Panc1 (cell line): ENCODE measurements at regions not wholly inside any gene's neighbourhood (a gene's known extent, or its start where the extent isn't known, plus 50 kb on each side); places are given as distances from the start of the nearest gene placed in this dataset.

Source experiments
- POLR2AphosphoS5 ChIP-seq: IDR thresholded peaks from 2 replicates; pipeline ENCODE4 v1.6.1; 2012; ENCODE audit warnings: mild to moderate bottlenecking, low read depth, low read length, moderate library complexity
- SIN3A ChIP-seq: IDR thresholded peaks from 2 replicates; pipeline ENCODE4 v1.6.1; 2012; ENCODE audit warnings: low read depth, mild to moderate bottlenecking, low read length, moderate library complexity, borderline replicate concordance; ENCODE audit not compliant: insufficient read depth
- TCF7L2 ChIP-seq: IDR thresholded peaks from 2 replicates; pipeline ENCODE4 v1.6.1; 2011; ENCODE audit warnings: mild to moderate bottlenecking, low read depth, low read length, inconsistent platforms
- TF ChIP-seq, protein P1 (sequence below): fragments of 450-650 bp; IDR thresholded peaks from 2 replicates; pipeline ENCODE4 v1.5.1; 2017; ENCODE audit warnings: mild to moderate bottlenecking
- TF ChIP-seq, protein P2 (sequence below), 2 experiments: IDR thresholded peaks; 2 replicates each; pipeline ENCODE4 v1.6.1; 2011 to 2012; ENCODE audit warnings: low read depth in 2 of 2, control low read depth in 1 of 2, low read length in 1 of 2, mild to moderate bottlenecking in 1 of 2, moderate library complexity in 1 of 2; ENCODE audit not compliant: insufficient read depth in 1 of 2

- TF ChIP-seq, protein P1, sequence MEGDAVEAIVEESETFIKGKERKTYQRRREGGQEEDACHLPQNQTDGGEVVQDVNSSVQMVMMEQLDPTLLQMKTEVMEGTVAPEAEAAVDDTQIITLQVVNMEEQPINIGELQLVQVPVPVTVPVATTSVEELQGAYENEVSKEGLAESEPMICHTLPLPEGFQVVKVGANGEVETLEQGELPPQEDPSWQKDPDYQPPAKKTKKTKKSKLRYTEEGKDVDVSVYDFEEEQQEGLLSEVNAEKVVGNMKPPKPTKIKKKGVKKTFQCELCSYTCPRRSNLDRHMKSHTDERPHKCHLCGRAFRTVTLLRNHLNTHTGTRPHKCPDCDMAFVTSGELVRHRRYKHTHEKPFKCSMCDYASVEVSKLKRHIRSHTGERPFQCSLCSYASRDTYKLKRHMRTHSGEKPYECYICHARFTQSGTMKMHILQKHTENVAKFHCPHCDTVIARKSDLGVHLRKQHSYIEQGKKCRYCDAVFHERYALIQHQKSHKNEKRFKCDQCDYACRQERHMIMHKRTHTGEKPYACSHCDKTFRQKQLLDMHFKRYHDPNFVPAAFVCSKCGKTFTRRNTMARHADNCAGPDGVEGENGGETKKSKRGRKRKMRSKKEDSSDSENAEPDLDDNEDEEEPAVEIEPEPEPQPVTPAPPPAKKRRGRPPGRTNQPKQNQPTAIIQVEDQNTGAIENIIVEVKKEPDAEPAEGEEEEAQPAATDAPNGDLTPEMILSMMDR: no peak
- TF ChIP-seq POLR2AphosphoS5: no peak
- no peak for TF ChIP-seq SIN3A
- TF ChIP-seq, protein P2, sequence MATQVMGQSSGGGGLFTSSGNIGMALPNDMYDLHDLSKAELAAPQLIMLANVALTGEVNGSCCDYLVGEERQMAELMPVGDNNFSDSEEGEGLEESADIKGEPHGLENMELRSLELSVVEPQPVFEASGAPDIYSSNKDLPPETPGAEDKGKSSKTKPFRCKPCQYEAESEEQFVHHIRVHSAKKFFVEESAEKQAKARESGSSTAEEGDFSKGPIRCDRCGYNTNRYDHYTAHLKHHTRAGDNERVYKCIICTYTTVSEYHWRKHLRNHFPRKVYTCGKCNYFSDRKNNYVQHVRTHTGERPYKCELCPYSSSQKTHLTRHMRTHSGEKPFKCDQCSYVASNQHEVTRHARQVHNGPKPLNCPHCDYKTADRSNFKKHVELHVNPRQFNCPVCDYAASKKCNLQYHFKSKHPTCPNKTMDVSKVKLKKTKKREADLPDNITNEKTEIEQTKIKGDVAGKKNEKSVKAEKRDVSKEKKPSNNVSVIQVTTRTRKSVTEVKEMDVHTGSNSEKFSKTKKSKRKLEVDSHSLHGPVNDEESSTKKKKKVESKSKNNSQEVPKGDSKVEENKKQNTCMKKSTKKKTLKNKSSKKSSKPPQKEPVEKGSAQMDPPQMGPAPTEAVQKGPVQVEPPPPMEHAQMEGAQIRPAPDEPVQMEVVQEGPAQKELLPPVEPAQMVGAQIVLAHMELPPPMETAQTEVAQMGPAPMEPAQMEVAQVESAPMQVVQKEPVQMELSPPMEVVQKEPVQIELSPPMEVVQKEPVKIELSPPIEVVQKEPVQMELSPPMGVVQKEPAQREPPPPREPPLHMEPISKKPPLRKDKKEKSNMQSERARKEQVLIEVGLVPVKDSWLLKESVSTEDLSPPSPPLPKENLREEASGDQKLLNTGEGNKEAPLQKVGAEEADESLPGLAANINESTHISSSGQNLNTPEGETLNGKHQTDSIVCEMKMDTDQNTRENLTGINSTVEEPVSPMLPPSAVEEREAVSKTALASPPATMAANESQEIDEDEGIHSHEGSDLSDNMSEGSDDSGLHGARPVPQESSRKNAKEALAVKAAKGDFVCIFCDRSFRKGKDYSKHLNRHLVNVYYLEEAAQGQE (IDR thresholded peaks at IDR 0.05; ENCODE audit: insufficient read depth in 1 of 2, low read depth in 2 of 2, low read length in 1 of 2): no peak
- no peak for TF ChIP-seq TCF7L2
Measured at GRCh38 chr10:44465401-44466115, 80.7 kb upstream of the CXCL12 start.
